OCI-M1 (cell line): ENCODE measurements at regions not wholly inside any gene's neighbourhood (a gene's known extent, or its start where the extent isn't known, plus 50 kb on each side); places are given as distances from the start of the nearest gene placed in this dataset.
"Not testable (repeated sequence)": the region's sequence is repeated elsewhere in the genome, so short reads cannot be mapped to it uniquely, and the experiment has no call there.

ENCODE experiments used
- DNase-seq: peaks from one replicate; lab custom pipeline; 2025; lab: John Stamatoyannopoulos, UW

GRCh38 chr12:9411616-9412268 lies 196.0 kb downstream of the KLRB1 start:
- not testable (repeated sequence) for DNase-seq

- not testable (repeated sequence) for DNase-seq
These were observed 199.2 kb upstream of the PZP start for GRCh38 chr12:9407425-9407748.

GRCh38 chr12:9406564-9407424 lies 198.6 kb upstream of the PZP start:
- DNase-seq, result no peak

GRCh38 chr12:9405886-9406563 lies 197.8 kb upstream of the PZP start:
- DNase-seq, result no peak

GRCh38 chr12:9404469-9405260 lies 196.5 kb upstream of the PZP start:
- DNase-seq, result no peak

- DNase-seq, result no peak
These were observed 195.8 kb upstream of the PZP start for GRCh38 chr12:9404031-9404430.

GRCh38 chr12:9402432-9403040 lies 194.3 kb upstream of the PZP start:
- not testable (repeated sequence) for DNase-seq

- not testable (repeated sequence) for DNase-seq
These were observed 188.2 kb upstream of the PZP start for GRCh38 chr12:9396367-9396766.

GRCh38 chr12:9395220-9395619 lies 187.0 kb upstream of the PZP start:
- not testable (repeated sequence) for DNase-seq

- DNase-seq, result no peak
These were observed 184.6 kb upstream of the PZP start for GRCh38 chr12:9392842-9393241.

GRCh38 chr12:9391815-9392214 lies 183.6 kb upstream of the PZP start:
- DNase-seq, result no peak

- no peak for DNase-seq
These were observed 182.6 kb upstream of the PZP start for GRCh38 chr12:9390761-9391160.

- no peak for DNase-seq
These were observed 181.6 kb upstream of the PZP start for GRCh38 chr12:9389796-9390195.

GRCh38 chr12:9388379-9388778 lies 180.2 kb upstream of the PZP start:
- no peak for DNase-seq

GRCh38 chr12:9387450-9387849 lies 179.3 kb upstream of the PZP start:
- DNase-seq, result no peak

- DNase-seq, result no peak
These were observed 175.4 kb upstream of the PZP start for GRCh38 chr12:9383585-9383984.

- DNase-seq, result peak; percentile 52
These were observed 173.4 kb upstream of the PZP start for GRCh38 chr12:9381619-9382018.

GRCh38 chr12:9380650-9381049 lies 172.5 kb upstream of the PZP start:
- no peak for DNase-seq

- no peak for DNase-seq
These were observed 171.0 kb upstream of the PZP start for GRCh38 chr12:9379023-9379742.

- peak; percentile 25 for DNase-seq
These were observed 170.2 kb upstream of the PZP start for GRCh38 chr12:9378430-9378835.

- DNase-seq, result peak; percentile 60
These were observed 164.0 kb upstream of the PZP start for GRCh38 chr12:9372202-9372601.
